ENCODE measurements at regions not wholly inside any gene's neighbourhood (a gene's known extent, or its start where the extent isn't known, plus 50 kb on each side); places are given as distances from the start of the nearest gene placed in this dataset.

- no peak for TF ChIP-seq CTCF (IDR thresholded peaks at IDR 0.05; ENCODE audit: insufficient read depth, low read length, poor library complexity, severe bottlenecking)
- no peak for TF ChIP-seq EZH2phosphoT487 (conservative IDR thresholded peaks at IDR 0.05; ENCODE audit: low read length)
Measured at GRCh38 chr1:108082001-108082400, 117.0 kb upstream of the VAV3 start.
